Activated T-cell treated with anti-CD3 and anti-CD28 coated beads, Interleukin-2, amount 50 U/mL, for 48 hours (primary cell): ENCODE measurements at regions not wholly inside any gene's neighbourhood (a gene's known extent, or its start where the extent isn't known, plus 50 kb on each side); places are given as distances from the start of the nearest gene placed in this dataset.
A peak's percentile ranks its signal among the peaks of the same experiment; 100 is the strongest.
"Not testable (repeated sequence)": the region's sequence is repeated elsewhere in the genome, so short reads cannot be mapped to it uniquely, and the experiment has no call there.

Experiments used
- DNase-seq, 2 experiments: peaks; one replicate each; pipeline ENCODE4 v3.0.0-alpha.2; 2020

DNA sequence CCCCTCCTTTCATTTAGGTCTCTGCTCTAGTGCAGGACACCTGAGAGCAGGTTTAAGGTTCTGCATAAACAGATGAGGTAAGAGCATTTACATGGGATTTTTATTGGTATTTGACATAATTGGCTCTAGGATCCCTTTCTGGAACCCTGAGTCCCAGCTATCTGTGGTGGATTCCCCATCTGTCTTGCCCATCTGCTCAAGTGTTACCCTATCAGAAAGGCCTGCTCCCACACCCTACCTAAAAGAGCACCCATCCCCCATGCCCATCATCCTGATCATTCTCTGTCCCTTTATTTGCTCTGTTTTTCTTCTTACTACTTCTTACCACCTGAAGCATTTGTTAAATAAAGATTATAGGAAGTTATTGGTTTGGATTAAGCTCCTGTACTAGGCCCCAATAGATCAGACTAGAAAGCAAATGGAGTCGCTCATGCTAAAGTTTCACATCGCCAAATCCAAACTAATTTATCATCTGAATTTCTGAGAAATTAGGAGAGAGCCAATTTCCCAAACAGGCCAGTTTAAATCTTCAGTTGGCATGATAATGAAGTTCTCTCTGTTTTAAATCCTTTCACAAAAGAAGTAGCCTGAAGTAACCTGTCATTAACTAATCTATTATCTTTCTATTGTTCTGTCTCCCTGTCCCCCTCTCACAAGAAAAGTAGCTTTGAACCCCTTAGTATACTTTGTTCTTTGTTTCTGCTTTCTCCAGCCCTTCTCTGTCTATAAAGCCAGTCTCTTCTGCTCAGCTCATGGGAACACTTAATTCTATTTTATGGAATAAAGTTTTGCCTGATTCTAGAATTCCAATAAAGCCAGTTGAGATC is 178.6 kb downstream of the ZNF674 start:
- no peak for DNase-seq

DNA sequence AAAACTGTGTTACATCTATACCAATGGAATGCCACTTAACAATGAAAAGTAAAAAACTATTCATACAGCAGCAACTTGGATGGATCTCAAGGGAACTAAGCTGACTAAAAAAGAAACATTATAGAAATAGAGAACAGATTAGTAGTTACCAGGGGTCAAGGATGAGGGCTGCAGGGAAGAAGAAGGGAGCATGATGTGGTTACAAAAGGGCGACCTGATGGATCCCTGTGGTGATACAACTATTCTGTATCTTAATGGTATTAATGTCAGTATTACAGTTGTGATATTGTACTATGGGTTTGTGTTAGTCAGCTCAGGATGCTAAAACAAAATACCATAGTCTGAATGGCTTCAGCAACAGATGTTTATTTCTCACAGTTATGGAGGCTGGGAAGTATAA is 190.7 kb downstream of the ZNF674 start:
- DNase-seq, result no peak

DNA sequence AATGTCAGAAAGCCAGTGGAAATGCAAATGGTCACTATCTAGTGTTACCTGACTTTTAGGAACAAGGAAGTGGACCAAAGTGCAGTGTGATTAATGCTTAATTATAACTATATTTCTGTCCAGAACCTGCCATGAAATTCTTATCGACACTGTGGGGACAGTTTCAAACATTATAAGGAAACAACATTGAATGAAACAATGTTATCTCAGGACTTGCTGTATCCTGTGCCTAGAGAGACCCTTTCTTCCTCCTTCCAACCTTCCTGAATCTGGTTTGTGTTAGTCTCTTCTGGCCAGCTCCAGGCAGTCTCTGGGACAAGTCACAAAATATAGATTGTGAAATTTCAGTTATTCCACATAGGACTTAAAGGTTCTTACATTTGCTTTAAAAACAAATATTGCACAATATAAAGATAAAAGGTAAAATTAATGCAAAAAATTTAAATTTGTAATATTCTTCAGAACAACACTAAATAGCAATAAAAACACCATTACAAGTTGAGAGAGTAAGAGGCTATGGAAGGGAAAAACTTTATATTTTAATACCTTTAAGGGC is 203.4 kb downstream of the ZNF674 start:
- DNase-seq, result no peak

DNA sequence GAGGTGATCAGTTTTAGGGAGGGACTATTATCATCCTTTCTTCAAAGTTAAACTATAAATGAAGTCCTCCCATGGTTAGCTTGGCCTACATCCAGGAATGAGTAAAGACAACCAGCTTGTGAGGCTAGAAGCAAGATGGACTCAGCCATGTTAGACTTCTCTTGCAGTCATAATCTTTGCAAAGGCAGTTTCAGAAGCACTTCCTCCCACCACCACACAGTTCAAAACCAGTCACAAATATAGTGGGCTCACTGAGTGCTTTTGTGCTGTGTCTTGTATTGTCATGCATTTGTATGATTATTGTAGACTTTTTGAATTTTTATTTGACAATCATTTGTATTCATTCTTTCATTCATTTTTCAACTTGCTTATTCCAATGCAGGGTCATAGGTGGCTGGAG is 204.5 kb downstream of the ZNF674 start:
- no peak for DNase-seq

DNA sequence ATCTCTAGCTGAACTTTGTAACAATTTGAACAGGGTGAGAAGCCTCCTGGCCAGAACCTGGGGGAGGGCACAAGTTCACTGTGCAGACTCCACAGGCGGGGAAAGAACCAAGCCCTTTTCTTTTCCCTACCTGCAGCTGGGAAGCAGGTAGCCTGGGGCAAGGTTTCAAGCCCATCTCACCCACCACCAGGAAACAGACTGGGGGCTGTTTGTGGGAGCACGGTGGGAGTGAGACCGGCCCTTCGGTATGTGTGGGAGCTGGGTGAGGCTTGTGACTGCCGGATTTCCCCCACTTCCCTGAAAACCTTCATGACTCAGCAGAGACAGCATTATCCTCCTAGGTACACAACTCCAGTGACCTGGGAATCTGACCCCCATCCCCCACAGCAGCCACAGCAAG is 211.7 kb downstream of the ZNF674 start:
- no peak for DNase-seq

DNA sequence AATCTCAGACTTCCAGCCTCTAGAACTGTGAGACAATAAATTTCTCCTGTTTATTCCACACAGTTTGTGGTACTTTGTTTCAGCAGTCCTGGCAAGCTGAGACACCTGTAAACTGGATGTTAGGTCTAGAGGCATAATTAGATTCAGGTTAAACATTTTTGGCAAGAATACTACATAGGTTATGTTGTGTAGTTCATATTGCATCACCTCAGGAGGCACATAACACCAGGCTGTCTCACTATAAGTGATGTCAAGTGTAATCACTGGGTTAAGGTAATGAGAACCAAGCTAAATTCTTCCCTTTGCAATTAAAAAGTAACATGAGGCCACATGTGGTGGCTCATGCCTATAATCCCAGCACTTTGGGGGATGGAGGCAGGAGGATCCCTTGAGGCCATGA is 214.2 kb downstream of the ZNF674 start:
- DNase-seq, result no peak

DNA sequence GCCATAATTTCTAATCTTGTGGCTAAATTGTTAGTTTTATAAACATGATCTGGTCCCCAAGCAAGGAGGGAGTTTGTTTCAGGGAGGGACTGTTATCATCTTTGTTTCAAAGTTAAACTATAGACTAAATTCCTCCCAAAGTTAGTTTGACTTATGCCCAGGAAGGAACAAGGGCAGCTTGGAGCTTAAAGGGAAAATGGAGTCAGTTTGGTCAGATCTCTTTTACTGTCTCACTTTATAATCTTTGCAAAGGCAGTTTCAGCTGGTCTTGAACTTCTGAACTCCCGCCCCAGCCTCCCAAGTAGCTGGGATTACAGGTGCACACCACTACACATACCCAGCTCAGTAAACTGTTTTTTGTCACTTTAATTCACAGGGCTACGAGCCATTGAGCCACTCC is 214.7 kb downstream of the ZNF674 start:
- no peak for DNase-seq

DNA sequence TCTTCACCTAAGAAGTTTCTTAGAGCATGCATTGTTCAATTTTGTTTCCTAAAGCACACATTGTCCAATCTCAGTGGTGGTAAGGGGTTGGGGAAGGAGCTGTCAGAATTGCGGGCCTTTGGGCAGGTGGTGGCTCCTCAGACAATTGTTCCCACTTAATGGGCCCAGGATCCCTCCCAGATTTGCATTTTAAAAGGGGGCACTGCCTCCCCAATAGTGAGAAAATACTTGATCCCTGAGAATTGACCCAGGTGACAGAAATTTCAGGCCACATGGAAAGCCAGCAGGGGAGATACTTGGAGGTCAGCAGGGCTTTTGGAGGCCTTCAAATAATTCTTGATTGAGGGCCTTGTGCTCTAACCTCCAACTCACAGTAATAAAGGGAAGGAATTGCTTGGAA is 217.1 kb downstream of the ZNF674 start:
- DNase-seq, result no peak

DNA sequence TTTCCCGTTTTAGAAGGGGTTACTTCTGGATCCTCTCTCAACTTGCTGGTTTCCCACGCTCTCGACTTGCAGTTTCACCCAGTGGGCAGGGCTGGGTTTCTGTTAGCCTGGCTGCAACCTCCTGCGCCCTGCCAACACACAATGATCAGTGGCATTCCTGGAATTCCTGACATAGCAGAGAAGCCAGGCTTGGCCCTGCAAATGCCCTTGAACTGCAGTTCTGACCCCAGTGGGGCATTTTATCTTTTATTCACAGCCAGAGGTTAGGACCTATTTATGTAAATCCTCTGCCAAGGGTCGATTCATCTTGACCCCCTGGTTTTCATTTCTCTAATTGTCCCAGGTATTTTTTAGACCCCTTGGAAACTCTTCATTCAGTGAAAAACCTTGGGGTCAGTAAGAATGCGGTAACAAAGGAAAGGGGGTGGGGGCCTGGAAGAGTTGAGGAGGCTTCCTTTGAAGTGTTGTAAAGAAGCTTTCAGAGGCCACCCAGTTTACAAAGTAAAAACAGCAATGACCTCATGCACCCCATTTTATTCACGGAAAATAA is 217.6 kb downstream of the ZNF674 start:
- no peak for DNase-seq

DNA sequence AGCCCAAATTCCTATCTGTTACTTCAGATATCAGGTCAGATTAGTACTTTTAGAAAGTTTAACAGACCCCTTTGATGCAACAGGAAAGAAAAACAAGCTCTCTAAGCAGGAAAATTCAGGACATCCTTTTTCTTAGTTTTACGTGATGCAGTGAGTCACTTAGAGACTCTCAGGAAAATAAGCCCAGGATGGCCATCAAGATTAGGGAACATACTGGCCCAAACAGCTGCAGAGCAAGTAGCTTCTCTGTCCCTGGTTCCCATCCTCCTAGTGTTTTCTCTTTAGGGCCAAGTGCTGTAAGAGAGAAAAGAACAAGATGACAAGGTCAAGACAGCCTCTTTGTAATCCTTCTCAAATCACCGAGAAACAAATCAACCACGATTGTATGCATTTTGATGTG is 219.1 kb downstream of the ZNF674 start:
- no peak for DNase-seq

DNA sequence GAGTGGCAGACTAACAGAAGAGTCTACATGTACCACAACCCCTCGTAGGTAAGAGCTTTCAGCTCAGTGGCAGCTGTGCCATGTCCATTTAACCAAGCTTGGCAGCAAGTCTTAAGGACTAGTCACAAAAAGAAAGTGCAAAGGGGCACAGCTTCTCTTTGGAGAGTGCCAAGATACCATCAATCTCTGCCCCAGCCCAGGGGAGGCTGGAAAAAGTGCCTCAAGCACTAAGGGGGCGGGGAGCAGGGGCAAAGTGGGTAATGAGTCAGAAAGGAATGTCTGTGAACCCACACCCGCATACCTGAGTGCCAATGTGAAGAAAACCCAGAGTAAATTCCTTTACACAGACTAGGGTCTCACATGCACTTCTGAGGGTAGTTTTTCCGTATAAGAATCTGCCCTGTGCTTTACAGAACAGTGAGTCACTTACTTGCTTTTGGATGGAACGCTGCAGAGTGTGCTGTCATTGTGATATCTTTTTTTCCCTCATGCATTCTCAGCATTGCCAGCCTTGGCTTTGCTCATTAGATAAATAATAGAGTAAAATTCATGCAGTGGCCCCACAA is 219.8 kb downstream of the ZNF674 start:
- peak; percentile 73 to 74 for DNase-seq

DNA sequence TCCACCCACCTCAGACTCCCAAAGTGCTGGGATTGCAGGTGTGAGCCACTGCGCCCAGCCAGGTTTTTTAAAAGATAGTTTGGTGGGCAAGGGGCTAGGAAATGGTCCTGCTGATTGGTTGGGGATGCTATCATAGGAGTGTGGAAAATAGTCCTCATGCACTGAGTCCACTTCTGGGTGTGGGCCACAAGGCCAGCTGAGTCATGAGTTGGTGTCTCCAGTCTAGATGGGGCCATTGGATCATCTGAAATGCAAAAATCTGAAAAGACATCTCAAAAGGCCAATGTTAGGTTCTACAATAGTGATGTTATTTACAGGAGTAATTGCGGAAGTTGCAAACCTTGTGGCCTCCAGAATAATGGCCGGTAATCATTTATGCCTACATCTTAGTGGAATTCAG is 221.1 kb downstream of the ZNF674 start:
- no peak for DNase-seq

DNA sequence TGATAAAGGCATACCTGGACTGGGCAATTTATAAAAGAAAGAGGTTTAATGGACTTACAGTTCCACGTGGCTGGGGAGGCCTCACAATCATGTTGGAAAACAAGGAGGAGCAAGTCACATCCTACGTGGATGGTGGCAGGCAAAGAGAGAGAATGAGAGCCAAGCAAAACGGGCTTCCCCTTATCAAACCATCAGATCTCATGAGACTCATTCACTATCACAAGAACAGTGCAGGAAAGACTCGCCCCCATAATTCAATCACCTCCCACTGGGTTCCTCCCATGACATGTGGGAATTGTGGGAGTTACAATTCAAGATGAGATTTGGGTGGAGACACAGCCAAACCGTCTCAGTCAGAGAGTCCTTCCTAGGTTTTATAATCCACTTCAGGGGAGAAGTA is 222.3 kb downstream of the ZNF674 start:
- not testable (repeated sequence) for DNase-seq

DNA sequence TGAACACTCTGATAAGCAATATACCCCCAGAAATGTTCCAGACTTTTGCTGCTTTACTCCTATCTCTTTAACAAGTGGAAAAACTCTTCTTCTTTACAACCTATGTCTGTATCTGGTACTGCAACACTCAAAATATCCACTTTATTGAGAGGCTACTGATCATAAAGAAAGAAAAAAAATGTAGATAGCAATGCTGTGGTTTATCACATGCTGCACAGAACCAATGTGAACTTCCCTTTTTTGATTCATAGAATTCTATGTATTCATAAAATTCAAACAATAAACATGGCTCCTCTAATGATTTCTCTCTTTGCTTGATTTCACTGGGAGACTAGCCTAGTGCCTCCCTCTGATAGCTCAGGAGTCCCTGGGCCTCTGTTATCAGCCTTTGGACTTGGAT is 223.5 kb downstream of the ZNF674 start:
- DNase-seq, result no peak

DNA sequence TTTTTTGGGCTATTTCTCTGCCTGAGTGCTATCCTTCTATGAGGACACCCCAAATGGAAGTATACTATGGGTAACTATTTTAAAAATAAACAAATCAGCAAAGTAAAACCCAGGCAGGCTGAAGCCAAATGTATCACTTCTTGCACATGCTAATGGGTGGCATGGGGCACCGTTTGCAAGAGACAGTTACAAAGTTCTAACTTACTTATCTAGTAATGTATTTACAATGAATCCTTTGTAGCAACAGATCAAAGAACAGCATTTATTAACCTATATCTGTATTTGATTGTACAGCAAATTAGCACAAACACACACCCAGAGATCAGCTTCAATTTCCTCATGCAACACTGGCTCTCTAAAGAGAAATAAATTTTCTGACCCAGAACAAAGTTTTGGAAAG is 225.5 kb downstream of the ZNF674 start:
- DNase-seq, result no peak

DNA sequence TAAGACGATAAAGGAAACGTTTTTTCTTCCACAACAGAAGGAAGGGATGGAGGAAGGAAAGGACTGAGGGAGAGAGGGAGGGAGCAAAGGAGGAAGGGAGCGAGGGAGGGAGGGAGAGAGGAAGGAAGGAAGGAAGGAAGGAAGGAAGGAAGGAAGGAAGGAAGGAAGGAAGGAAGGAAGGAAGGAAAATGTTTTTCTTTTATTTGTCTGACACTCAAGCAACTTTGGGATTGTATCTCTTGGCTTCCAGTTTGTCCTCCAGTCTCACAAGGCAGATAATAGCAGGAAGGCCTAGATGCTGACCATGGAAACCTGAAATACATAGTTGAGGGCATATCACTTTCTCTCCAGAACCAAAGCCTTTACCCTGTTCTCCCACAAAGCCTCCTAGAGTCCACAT is 226.7 kb downstream of the ZNF674 start:
- DNase-seq, result no peak

DNA sequence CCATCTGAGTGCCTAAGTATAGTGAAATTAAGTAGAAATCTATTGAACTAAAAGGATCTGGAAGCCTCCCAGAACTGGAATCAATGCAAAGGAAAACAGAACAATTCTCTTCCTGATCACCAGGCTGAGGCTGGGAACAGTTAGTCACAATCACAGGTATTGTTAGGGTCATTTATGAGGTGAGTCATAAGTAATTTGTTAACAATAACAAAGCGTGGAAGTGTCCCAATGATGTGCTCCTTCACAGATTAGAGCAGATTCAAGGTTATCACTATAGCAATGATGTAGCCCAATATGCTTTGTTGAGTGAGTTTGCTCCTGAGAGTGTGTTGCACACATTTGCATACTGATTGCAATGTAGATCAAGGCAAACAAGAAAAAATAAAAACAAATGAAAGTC is 228.1 kb downstream of the ZNF674 start:
- no peak for DNase-seq

DNA sequence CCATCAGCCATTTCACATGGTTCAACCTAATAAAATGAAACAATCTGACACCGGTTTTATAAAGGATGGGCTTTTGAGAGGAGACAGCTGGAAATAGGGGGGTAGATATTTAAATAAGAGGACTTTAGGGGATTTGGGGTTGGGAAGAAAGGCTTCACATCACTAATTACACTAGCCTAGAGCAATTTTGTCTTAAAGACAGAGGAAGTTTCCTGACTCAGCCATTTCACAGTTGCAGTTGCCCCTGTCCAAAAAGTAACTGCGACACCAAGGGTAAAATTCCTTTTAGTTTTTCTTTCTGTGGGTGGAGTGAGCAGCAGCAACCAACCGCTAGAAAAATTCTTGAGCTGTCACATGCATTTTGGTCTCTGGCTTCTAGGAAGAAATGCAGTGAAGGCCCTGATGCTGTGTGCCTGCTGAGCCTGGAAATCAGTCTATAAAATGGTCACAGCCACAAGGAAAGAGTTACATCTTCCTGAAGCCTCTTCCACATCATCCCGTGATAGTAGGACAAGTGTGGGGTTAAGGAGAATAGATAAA is 233.6 kb downstream of the ZNF674 start:
- no peak for DNase-seq

DNA sequence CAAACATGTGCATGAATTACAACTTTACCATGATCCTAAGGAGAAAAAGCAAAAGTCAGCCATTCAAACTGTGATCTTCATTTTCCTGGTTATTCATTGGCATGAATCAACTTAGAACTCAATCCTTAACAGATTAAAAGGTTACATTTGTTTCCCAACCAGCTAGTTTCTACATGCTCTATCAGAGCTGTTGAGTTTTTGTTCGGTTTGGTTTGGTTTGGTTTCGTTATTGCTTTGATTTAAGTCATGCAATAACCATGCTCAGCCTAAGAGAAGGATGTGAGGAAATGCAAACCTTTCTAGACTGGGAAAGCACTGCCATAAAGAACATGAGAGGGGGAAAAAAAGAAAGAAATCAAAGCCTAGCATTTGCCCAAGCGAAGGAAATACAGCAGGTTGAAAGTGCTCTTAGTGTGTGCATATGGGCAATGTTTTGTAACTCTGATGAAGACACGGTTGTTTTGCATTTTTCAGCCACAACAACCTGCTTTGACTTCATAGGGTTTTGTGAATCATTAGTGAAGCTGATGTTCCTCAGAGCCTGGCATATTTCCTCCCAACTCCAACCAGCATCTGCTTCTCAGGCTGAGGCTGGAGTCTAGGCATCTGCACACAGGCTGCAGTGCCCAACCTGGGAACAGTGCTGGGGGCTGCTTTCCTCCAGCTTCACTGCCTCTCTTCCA is 234.3 kb downstream of the ZNF674 start:
- peak in 1 of 2 experiments; percentile 21 for DNase-seq

DNA sequence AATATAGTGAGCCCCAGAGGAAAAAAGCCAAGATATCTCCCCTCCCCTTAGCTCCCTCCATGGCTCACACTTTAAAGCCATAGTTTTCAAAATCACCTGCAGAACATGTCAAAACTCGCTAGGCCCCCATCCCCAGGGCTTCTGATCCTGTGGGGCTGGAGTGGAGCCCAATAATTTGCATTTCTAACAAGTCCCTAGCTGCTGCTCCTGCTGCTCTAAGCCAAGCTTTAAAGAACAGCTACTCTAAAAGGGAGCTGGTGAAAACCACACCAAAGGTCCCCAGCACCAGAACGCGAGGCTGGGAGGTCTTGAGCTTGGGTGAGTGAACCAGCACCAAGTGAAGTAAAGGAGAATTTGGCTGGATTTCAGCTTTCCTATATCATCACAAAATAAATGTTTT is 237.1 kb downstream of the ZNF674 start:
- DNase-seq, result no peak

DNA sequence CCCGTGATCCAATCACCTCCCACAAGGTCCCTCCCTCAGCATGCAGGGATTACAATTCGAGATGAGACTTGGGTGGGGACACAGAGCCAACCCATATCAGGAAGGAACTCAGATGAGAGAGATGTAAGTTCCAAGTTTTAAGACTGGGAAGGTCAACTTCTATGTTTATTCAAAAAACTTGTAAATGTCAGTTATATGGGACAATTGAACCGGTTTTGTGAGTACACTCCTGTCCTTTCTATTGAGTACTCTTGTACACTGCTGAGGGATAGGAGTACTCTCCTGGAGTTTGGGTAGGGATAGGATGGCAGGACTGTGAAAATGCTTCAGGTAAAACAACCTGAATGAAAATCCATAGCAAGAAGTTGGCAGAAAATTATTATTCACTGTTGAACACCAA is 239.1 kb downstream of the ZNF674 start:
- DNase-seq, result no peak

DNA sequence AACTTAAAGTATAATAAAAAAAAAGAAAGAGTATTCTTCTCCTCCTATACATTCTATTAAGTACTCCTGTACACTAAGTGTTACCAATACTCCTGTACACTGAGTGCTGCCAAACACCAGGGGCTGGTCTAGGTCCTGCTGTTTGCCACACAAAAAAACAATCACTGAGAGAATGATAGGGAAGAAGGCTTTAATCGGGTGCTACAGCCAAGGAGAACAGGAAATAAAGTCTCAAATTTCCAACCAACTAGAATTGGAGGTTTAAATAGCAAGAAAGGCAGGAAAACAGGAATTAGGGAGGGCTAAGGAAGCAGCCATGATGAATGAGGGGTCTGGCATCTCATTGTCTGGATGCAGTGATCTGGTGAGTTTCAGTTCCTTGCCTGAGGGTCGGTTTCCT is 239.8 kb downstream of the ZNF674 start:
- no peak for DNase-seq

DNA sequence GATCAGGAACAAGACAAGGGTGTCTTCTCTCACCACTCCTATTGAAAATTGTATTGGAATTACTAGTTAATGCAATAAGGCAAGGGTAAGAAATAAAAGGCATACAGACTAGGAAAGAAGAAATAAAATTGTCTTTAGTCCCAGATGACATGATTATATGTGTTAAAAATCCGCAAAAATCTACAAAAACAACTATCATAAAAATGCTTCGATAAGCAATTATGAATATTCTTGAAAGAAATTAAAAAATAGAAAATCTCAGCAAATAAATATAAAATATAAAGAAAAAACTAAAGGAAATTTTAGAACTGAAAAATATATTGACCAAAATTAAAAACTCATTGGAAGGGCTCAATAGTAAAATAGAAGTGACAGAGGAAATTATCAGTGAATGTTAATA is 243.3 kb downstream of the ZNF674 start:
- no peak for DNase-seq
